NCI-H446 (cell line): ENCODE measurements at regions not wholly inside any gene's neighbourhood (a gene's known extent, or its start where the extent isn't known, plus 50 kb on each side); places are given as distances from the start of the nearest gene placed in this dataset.
"Not testable (repeated sequence)": the region's sequence is repeated elsewhere in the genome, so short reads cannot be mapped to it uniquely, and the experiment has no call there.

Experiments
- DNase-seq, 2 experiments: peaks; one replicate each; lab custom pipeline; 2025; lab: John Stamatoyannopoulos, UW

- DNase-seq, result no peak
Observed at GRCh38 chr5:104355350-104355749, 792.8 kb upstream of the NUDT12 start.

GRCh38 chr5:104353371-104353770 lies 790.8 kb upstream of the NUDT12 start:
- no peak for DNase-seq

GRCh38 chr5:104352954-104353353 lies 790.4 kb upstream of the NUDT12 start:
- DNase-seq, result no peak

GRCh38 chr5:104347119-104347708 lies 784.6 kb upstream of the NUDT12 start:
- peak; percentile 25 to 65 for DNase-seq

- no peak for DNase-seq
Observed at GRCh38 chr5:104345222-104346016, 782.8 kb upstream of the NUDT12 start.

DNA sequence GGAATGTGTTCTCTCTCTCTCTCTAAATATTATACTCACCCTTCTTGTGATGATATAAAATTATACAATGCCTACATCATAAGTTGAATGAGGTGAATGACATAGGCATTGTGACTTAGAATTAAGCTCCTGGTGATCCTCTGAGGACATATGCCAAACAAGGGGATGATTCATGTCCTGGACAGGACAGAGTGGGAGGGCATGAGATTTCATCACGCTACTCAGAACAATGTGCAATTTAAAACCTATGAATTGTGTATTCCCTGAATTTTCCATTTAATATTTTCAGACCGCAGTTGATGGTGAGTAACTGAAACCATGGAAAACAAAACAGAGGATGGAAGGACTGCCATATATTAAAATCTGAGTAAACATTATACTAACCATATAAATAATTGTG lies 782.2 kb upstream of the NUDT12 start:
- DNase-seq, result no peak

DNA sequence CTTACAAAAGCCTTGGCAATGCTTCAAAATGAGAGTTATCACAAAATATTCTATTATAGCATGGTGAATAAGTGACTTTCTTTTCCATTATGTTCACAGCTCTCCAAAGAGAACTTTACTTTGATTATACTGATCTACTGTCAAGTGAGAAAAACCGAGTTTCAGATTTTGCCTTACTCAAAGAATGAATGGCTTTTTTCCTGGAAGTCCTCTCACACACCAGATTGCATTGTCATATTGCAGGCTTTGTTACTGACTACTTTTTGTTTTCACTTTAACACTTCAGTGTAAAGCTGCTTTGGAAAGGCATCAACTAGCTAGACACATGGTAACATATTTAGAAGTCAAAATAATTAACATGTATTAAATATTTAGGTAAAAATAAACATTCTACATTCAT lies 765.2 kb upstream of the NUDT12 start:
- no peak for DNase-seq

- DNase-seq, result no peak
Observed at GRCh38 chr5:104326966-104327365, 764.4 kb upstream of the NUDT12 start.

GRCh38 chr5:104325356-104325755 lies 762.8 kb upstream of the NUDT12 start:
- DNase-seq, result no peak

DNA sequence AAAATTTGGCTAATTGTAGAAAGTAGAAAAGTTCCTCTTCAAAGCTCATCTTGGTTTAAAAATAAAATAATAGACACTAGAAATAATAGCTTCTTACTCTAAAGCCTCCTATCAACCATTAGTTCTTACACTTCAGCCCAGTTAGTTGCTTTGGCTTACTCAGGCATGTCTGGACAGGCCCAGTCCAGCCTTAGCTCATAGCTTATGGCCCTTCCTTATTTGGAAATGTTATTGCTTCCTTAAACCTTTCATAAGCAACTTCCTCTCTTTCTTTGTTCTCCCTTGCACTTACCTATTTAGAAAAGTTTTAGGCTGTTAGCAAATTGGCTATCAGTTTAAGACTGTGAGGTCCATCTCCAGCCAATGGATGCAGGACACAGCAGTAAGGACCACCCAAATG lies 754.1 kb upstream of the NUDT12 start:
- not testable (repeated sequence) for DNase-seq

DNA sequence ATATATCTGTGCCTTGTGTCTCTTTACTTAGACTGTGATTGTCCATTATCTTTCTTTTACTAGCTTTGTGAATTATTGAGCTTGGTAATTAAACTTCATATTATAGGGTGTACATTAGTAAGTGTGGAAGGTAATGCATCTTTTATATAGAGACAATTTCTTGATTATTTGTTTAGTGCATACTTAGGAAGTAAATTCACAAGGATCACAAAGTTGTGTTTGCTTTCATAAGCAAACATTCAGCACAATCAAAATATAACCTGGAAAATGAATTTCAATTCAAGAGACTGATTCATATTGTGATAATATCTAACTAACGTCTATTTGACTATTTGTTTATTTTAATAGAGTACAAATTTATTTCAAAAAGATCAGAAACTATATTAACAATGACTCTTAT lies 749.9 kb upstream of the NUDT12 start:
- no peak for DNase-seq

DNA sequence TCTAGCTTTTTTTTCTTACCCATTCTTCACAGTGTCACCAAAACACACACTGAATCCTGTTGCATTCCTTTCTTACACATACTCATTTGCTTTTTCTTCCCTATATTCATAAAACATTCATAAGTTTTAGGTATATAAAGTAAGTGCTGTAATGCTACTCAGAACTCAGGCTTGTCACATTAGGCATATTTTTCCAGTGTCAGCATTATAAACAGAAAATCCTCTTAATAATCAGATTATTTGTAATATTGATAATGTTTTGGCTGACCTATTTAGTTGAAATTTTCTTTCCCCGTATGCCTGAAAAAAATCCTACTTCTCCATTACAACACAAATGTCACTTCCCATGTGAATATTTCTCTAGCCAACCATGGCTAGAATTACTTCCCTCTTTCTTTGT lies 743.0 kb upstream of the NUDT12 start:
- no peak for DNase-seq

- DNase-seq, result no peak
Observed at GRCh38 chr5:104299998-104300706, 737.6 kb upstream of the NUDT12 start.

- no peak for DNase-seq
Observed at GRCh38 chr5:104298518-104298917, 735.9 kb upstream of the NUDT12 start.

DNA sequence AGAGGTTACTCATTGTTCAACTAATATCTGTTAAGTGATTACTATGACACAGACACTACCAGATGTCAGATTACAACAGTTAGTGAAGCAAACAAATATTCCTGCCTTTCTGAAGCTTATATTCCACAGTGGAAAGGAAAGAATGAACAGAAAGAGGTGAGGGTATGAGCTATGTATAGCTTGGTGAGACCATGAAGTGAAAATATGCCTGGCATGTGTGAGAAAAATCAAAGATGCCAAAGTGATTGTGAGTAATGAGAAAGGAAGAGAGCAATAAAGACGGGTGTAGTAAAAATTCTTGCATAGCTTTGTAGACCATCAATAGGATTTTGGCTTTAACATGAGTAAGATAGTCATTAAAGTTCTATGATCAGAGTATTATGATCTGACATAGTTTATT lies 734.5 kb upstream of the NUDT12 start:
- DNase-seq, result no peak

GRCh38 chr5:104295991-104296390 lies 733.4 kb upstream of the NUDT12 start:
- DNase-seq, result no peak

GRCh38 chr5:104283136-104283535 lies 720.5 kb upstream of the NUDT12 start:
- no peak for DNase-seq

DNA sequence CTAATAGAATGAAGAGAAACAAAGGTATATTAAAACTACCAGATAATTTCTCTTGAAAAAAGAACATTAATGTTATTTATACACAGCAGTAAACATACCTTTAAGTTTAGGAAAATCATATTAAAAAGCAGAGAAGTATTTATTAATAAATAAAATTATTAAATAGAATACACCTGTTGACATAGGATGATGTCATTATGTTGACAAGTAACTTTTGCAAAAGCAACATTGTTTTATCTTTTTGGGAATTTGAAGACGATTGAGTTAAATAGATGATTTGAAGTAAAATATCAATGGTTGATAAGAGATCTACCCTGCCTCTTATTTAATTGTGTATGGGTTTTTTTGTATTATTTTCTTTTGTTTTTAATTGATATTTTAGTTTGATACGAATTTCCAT lies 711.1 kb upstream of the NUDT12 start:
- no peak for DNase-seq

GRCh38 chr5:104267320-104268015 lies 704.9 kb upstream of the NUDT12 start:
- DNase-seq, result no peak

- DNase-seq, result no peak
Observed at GRCh38 chr5:104266161-104266560, 703.6 kb upstream of the NUDT12 start.

DNA sequence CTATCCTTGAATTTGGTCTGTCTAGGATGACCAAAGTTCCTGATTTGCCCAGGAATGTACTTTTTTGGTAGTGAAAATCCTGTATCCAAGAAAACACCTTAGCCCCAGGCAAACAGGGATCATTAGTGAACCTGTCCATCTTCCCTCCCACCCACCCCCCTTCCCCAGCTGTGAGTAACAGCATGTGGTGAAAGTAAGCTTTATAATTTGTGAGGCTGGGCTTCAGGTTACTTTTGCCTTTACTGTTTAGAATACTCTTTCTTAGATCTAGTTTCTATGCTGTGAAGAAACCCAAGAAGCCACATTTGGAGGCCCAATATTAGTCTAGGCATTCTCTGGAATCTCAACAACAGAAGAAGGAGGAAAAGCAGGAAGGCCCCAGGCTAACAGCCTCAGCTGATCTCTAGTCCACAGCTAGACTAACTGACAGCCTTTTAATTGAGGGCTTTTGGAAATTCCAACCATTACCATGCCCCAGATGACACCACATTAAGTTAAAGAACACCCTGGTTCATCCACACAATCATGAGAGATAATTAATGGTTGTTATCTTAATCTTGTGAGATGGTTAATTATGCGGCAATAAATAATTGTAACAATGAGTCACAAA lies 703.0 kb upstream of the NUDT12 start:
- DNase-seq, result no peak

DNA sequence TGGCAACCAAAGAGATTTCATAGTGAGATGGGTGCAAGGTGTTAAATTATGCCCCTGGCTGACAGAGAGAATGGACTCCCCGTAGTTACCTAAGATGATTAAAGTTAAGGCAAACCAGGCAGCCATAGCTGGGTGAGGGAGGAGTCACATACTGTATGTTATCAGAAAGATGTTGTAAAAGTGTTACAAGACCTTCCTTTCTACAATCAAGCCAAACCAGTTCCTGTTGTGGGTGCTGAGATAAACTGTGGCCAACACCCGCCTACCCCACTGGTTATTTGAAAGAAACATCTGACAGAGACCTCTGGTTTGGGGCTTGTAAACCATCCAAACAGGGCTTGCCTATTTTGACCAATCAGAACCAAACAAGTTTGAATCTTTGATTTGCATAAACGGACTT lies 684.7 kb upstream of the NUDT12 start:
- DNase-seq, result no peak
